Tibial nerve (tissue), 4 donors: ENCODE measurements at regions not wholly inside any gene's neighbourhood (a gene's known extent, or its start where the extent isn't known, plus 50 kb on each side); places are given as distances from the start of the nearest gene placed in this dataset.

ENCODE experiments used
- EP300 ChIP-seq, 2 donors: sonication (generic); formaldehyde crosslinking; IDR thresholded peaks; one replicate each; pipeline ENCODE4 v1.6.1; 2017; ENCODE audit warnings: antibody characterized with exemption in 2 of 2, mild to moderate bottlenecking in 1 of 2
- POLR2A ChIP-seq, 2 donors: fragments of 450-650 bp; IDR thresholded peaks; one replicate each; pipeline ENCODE4 v1.6.1; 2017; ENCODE audit warnings: antibody characterized with exemption in 2 of 2, mild to moderate bottlenecking in 2 of 2, moderate library complexity in 2 of 2
- TF ChIP-seq, protein P1 (sequence below), 5 experiments: fragments of 200-600 bp in 3 of 5; fragments of 450-650 bp in 2 of 5; sonication (generic) in 3 of 5; IDR thresholded peaks; one replicate each; pipeline ENCODE4 v1.5.1; 2016 to 2019; ENCODE audit warnings: antibody characterized with exemption in 5 of 5, mild to moderate bottlenecking in 3 of 5, moderate library complexity in 2 of 5

- TF ChIP-seq, protein P1, sequence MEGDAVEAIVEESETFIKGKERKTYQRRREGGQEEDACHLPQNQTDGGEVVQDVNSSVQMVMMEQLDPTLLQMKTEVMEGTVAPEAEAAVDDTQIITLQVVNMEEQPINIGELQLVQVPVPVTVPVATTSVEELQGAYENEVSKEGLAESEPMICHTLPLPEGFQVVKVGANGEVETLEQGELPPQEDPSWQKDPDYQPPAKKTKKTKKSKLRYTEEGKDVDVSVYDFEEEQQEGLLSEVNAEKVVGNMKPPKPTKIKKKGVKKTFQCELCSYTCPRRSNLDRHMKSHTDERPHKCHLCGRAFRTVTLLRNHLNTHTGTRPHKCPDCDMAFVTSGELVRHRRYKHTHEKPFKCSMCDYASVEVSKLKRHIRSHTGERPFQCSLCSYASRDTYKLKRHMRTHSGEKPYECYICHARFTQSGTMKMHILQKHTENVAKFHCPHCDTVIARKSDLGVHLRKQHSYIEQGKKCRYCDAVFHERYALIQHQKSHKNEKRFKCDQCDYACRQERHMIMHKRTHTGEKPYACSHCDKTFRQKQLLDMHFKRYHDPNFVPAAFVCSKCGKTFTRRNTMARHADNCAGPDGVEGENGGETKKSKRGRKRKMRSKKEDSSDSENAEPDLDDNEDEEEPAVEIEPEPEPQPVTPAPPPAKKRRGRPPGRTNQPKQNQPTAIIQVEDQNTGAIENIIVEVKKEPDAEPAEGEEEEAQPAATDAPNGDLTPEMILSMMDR (IDR thresholded peaks at IDR 0.05) = no peak
- TF ChIP-seq POLR2A (IDR thresholded peaks at IDR 0.05) (no peak), EP300 (IDR thresholded peaks at IDR 0.05) (no peak)
These were observed 76.0 kb upstream of the GTF3A start for GRCh38 chr13:27348461-27348860.
